Esophagus mucosa (tissue), 1 donor: ENCODE measurements at regions not wholly inside any gene's neighbourhood (a gene's known extent, or its start where the extent isn't known, plus 50 kb on each side); places are given as distances from the start of the nearest gene placed in this dataset.

Source experiments
- ATAC-seq: fragments of 200-7000 bp; cut with Tn5 transposase; one replicate; pipeline ENCODE4 v1.9.1; 2020
- donor health status: DM: yes; HTN: yes; CAD: no.

GRCh38 chr11:15586741-15587473 lies 472.2 kb downstream of the INSC start:
- ATAC-seq = no peak

DNA sequence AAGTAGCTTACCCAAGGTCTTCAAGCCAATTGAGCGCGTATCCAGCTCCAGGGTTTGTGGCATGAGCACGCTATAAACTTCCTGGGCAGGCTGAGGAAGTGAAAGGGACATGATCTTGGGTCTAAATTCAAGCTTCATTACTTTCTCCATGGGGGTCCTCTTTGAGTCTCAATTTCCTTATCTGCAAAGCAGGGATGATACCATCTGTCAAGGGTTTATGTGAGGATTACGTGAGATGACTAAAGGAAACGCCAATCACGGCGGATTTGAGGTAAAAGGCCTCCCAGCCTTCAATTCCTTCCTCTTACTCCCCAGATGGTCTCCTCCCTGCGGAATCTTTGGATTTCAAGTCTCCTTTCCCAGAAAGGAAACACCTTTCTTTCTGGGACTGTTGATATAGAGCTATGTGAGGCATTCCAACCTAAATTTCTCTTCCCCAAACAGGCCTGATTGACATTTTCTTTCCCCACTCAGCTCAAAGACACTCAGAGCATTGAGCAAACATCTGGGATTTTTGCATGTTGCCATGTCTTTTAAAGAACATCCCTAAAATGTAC lies 474.4 kb downstream of the INSC start:
- no peak for ATAC-seq

- ATAC-seq = no peak
These were observed 475.4 kb downstream of the INSC start for GRCh38 chr11:15590132-15590531.

GRCh38 chr11:15591112-15591537 lies 476.4 kb downstream of the INSC start:
- no peak for ATAC-seq

DNA sequence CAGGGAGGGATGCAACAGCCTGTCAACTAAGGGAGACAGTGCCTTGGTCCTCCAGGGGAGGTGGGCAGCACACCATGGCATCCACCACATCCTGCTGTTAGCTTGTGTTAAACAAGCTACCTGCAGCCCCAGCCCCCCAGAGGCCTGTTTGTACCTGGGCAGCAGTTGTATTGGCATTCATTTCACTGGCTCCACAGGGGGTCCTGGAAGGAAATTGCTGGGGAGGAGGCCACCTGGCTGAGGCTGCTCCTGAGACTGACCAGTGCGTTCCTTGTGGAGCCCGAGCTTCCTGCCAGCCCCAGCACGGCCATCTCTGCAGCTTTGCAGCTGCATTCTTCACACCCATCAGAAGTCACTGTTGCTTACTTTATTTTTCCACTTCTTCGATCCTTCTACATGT lies 479.9 kb downstream of the INSC start:
- no peak for ATAC-seq

GRCh38 chr11:15599376-15599775 lies 484.7 kb downstream of the INSC start:
- no peak for ATAC-seq

- ATAC-seq = no peak
These were observed 487.3 kb downstream of the INSC start for GRCh38 chr11:15602047-15602446.

DNA sequence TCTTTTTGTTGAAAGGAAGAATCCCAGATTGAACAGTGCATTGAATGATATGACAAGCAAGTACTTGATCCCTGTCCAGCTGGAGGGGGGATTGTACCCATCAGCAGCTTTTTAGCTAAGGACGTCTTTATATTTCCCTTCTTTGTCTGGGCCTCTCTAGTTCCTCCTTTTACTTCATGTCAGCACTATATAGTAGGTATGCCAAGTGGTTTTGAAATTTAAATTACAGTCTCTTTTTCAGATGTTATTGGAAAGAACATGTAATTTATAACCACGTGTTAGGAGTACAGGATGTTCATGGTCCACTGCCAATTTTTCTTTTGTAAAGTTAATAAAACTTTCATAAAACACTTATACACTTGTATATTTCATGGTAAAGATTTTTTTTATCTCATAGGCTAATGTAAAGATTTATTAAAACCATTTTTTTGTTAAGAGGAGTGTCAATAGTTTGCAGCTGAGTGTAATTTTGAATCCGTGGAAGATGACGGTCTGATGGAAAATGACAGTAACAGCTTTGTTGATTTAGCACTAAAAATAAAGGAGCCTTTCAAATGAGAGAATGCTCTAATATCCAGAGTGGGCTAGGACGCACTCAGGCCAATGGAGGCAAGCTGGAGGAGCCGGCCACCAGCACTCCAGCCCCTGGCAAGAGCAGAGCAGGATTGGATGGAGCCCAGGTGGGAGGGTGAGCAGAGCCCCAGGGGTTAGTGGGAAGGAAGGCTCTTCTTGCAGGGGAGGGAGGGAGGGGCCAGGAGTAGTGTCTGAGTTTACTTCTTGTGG lies 488.3 kb downstream of the INSC start:
- ATAC-seq = no peak

DNA sequence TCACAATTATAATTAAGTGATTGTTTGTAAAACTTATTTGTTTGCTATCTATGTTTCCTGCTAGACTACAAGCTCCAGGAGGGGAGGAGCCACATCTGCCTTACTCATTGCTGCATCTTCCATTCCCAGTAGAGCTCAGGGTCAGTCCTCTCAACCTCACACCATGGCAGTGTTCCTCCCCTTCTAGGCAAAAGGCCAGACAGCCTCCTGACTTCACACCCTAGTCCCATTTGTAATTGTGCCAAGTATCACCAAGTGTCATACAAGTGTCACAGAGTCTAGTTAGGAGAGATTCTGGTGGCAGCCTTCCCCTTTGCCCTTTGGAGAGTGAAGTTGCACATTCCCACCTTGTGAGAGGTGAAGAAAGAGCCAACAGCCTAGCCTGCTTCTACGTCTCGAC lies 490.4 kb downstream of the INSC start:
- ATAC-seq = no peak

DNA sequence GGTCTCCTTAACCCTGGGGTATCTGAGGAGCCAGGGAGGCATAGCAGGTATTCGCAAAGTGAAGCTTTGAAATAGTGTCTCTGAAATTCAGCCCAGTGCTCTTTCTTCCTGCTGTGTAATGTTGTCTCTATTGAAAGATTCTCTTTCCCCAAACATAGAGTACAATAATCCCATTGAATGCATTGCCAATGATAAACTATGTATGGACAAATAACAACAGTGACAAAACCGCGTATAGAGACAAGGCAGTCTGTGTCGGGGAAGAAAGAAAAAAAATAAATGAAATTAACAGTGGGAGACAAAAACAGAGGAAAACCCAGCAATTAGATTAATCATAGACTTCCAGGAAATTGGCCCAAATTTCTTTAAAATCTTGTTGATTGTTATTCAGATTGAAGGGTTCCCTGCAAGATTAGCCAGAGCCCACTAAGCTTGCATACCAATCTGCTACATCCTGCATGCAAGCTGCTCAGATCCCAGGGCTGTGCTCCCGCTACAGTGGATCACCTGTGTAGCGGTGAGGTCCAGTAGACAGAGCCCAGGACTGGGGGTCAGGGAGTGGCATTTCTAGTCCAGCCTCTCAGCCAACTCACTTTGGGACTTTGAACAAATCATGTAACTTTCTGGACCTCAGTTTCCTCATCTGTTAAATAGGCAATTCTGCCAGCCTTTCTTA lies 492.8 kb downstream of the INSC start:
- ATAC-seq = no peak

DNA sequence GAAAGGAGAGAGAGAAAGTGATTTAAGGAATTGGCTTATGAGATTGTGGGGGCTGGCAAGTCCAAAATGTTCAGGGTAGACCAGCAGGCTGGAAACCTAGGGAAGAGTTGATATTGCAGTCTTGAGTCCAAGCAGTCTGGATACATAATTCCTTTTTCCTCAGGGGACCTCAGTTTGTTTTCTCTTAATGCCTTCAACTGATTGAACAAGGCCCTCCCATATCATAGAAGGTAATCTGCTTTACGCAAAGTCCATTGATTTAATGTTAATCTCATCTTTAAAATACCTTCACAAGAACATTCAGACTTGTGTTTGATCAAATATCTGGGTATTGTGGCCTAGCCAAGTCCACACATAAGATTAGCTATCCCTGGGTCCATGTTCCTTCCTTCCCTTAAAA lies 494.7 kb downstream of the INSC start:
- ATAC-seq = no peak

GRCh38 chr11:15610881-15611280 lies 496.2 kb downstream of the INSC start:
- ATAC-seq = no peak

DNA sequence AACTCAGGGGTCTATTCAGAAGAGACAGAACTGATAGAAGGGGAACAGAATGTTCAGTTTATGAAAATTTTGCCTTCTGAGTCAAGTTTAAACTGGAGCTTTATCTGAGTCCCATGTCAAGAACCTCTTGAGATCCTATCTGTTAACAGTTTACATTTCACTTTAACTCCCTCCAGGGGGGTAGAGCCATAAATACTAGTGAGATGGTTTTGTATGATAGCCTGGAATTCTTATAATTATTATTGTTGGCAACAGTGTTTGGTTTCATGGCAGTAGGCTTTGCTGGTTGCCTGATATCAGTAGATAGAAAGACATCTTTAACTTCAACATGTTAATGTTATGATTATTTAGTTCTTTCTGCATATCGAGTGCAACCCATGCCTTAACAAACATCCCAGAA lies 498.5 kb downstream of the INSC start:
- ATAC-seq = no peak

- no peak for ATAC-seq
These were observed 499.1 kb downstream of the INSC start for GRCh38 chr11:15613789-15614188.

DNA sequence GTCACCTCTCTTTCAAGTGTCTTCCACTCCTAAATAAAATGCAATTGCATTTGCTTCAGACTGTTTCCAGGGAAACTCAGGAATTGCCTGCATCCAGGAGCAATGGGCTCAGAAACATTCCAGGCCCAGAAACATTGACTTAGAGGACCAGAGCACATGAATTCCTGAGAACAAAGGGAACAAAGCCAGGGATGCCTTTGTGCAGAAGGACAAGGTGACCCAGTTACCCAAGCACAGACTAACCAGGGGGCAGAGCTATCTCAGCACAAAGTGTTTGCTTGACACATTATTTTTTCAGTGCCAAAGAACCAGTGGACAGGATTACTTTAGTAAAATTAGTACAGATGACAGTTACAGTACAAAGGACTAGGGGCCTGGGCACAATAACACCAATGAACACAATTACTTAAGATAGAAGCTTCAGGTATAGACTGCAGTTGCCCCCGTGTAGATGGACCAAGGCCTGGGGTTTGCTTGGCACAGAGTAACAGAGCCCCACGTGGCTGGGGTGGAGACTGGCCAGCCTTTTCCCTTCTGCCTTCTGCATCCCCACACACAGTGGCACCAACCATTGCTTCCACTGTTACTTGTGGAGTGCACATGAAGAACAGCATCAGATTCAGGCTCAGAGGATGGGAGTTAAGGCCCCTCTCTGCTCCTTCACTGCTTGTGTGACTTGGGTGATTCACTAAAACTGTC lies 500.8 kb downstream of the INSC start:
- no peak for ATAC-seq

DNA sequence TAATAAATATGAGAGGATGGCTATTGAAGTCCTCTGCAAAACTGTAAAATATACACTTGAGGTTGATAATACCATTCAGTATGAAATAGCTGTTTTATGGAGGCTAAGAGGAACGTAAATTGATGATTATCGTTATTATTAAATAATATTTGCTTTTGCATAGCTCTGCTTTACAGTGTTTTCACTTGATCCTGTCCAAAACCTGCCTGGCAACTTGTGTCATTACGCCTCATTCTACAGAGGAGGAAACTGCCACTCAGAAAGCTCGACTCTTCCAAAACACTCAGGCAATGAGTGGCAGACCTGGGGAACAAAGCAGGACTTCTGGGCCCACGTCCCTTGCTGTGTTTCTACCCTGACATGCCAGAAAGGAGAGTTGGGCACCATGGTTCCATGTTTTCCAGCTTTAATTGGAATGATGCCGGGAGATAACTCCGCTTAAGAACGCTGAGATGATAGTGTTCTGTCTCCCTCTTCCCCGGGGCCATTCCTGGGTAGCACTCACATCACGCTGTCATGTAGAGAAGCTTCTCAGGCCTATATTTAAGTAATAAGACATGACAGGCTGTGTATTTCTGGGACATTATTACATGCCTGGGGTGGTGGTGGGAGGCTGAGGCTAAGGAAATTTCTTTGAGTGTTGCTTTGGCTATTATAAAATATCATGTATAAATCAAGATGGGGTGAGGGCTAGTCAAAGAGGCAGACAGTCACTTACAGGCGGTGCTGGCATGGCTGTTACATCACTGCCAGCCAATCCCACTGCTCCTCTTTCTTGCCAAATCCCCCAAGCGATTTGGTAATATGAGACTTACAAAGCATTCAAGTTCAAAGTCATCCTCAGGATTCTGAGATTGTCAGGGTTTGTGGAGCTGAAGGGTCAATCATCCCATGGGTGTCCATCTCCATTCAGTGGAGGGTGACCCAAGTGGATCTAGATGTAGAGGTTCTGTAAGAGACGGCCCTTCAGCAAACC lies 501.7 kb downstream of the INSC start:
- ATAC-seq = no peak

- ATAC-seq = no peak
These were observed 502.4 kb downstream of the INSC start for GRCh38 chr11:15617126-15617525.

- no peak for ATAC-seq
These were observed 503.9 kb downstream of the INSC start for GRCh38 chr11:15618583-15619032.

DNA sequence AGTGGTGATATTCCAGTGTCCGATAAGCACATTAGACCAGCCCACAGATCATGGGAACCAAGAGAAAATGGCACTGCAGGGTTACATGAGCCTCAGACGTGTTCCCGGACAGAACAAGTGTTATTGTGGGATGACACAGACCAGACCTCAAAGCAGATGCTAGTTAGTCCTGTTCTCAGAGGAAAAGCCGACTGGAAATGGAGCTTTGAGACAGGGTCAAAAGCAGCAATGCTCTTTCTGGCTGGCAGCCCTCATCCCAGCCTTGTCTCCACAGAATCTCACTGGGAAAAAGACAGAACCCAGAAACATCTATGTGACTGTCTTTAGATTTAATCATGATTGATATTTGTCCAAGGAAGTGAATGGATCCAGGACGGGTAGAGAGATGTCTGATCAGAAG lies 506.8 kb downstream of the INSC start:
- ATAC-seq = no peak

DNA sequence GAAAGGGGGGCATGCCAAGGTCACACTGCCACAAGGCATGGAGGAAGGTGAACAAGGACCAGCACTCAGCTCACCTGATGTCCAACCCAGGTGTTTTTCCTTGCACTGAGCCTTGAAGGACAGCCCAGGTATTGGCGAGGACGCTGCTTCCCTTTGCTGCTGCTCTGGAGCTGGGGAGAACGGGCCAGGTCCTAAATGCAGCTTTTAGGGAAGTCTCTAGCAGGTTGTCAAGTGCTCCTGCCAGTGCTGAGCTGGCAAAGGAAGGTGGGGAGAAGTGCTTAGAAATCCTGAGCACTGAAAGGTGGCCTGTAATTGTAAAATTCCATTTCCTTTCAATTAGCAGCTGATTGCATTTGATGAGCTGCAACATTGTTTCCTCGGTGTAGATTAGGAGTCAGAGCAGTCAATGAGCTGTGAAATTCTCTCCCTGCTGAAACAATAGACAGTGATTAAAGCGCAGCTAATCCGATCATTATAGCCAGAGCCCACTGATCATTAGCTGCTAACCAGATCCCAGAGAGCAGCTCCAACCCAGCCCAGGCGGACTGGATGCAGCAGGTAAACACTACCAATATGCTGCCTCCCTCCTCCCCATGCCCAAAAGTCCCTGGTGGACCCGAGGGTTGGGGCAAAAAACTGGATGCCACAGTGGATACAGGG lies 507.6 kb downstream of the INSC start:
- no peak for ATAC-seq

- no peak for ATAC-seq
These were observed 510.0 kb downstream of the INSC start for GRCh38 chr11:15624701-15625100.
